ENCODE measurements at regions not wholly inside any gene's neighbourhood (a gene's known extent, or its start where the extent isn't known, plus 50 kb on each side); places are given as distances from the start of the nearest gene placed in this dataset.

- Histone ChIP-seq H3K27me3 (replicated peaks) (no peaks in the 10 kb centered on the region), H3K36me3 (no peaks in the 10 kb centered on the region), H3K4me1 (replicated peaks) (no peaks in the 10 kb centered on the region), H3K27ac (no peak overlapping the region), H3K4me3 (no peak overlapping the region), H3K9me3 (replicated peaks) (no peaks in the 10 kb centered on the region)
- DNase-seq (ENCODE audit: low read depth in 1 of 2, low spot score in 2 of 2), result no peak
Observed at GRCh38 chr12:19988459-19988873, 379.9 kb upstream of the PDE3A start.

GRCh38 chr12:19988948-19989347 lies 379.4 kb upstream of the PDE3A start:
- Histone ChIP-seq H3K4me1 (replicated peaks) (no peaks in the 10 kb centered on the region), H3K27me3 (replicated peaks) (no peaks in the 10 kb centered on the region), H3K27ac (no peak overlapping the region), H3K4me3 (no peak overlapping the region), H3K9me3 (replicated peaks) (no peaks in the 10 kb centered on the region), H3K36me3 (no peaks in the 10 kb centered on the region)
- DNase-seq (ENCODE audit: low read depth in 1 of 2, low spot score in 2 of 2), result no peak

- H3K4me3 ChIP-seq, result no peak overlapping the region
- no peaks in the 10 kb centered on the region for H3K27me3 ChIP-seq (replicated peaks)
- H3K27ac ChIP-seq, result no peak overlapping the region
- no peaks in the 10 kb centered on the region for H3K4me1 ChIP-seq (replicated peaks)
- H3K36me3 ChIP-seq, result no peaks in the 10 kb centered on the region
- no peak for DNase-seq (ENCODE audit: low read depth in 1 of 2, low spot score in 2 of 2)
- no peaks in the 10 kb centered on the region for H3K9me3 ChIP-seq (replicated peaks)
Observed at GRCh38 chr12:19991146-19991545, 377.2 kb upstream of the PDE3A start.

- H3K36me3 ChIP-seq, result no peaks in the 10 kb centered on the region
- no peaks in the 10 kb centered on the region for H3K9me3 ChIP-seq (replicated peaks)
- no peaks in the 10 kb centered on the region for H3K27me3 ChIP-seq (replicated peaks)
- H3K4me1 ChIP-seq (replicated peaks), result no peaks in the 10 kb centered on the region
- DNase-seq (ENCODE audit: low read depth in 1 of 2, low spot score in 2 of 2), result no peak
- no peak overlapping the region for H3K4me3 ChIP-seq
- no peak overlapping the region for H3K27ac ChIP-seq
Observed at GRCh38 chr12:19992311-19992710, 376.0 kb upstream of the PDE3A start.

GRCh38 chr12:19994968-19995367 lies 373.4 kb upstream of the PDE3A start:
- Histone ChIP-seq H3K4me3 (no peak overlapping the region), H3K9me3 (replicated peaks) (no peaks in the 10 kb centered on the region), H3K27me3 (replicated peaks) (no peaks in the 10 kb centered on the region), H3K36me3 (no peaks in the 10 kb centered on the region), H3K27ac (no peak overlapping the region), H3K4me1 (replicated peaks) (no peaks in the 10 kb centered on the region)
- DNase-seq (ENCODE audit: low read depth in 1 of 2, low spot score in 2 of 2), result no peak

- Histone ChIP-seq H3K4me1 (replicated peaks) (no peaks in the 10 kb centered on the region), H3K4me3 (no peak overlapping the region), H3K27me3 (replicated peaks) (no peaks in the 10 kb centered on the region), H3K27ac (no peak overlapping the region), H3K9me3 (replicated peaks) (no peaks in the 10 kb centered on the region), H3K36me3 (no peaks in the 10 kb centered on the region)
- no peak for DNase-seq (ENCODE audit: low read depth in 1 of 2, low spot score in 2 of 2)
Observed at GRCh38 chr12:19997656-19998400, 370.5 kb upstream of the PDE3A start.

- H3K27ac ChIP-seq, result no peak overlapping the region
- DNase-seq (ENCODE audit: low read depth in 1 of 2, low spot score in 2 of 2), result no peak
- no peaks in the 10 kb centered on the region for H3K9me3 ChIP-seq (replicated peaks)
- H3K4me1 ChIP-seq (replicated peaks), result no peaks in the 10 kb centered on the region
- no peaks in the 10 kb centered on the region for H3K27me3 ChIP-seq (replicated peaks)
- H3K36me3 ChIP-seq, result no peaks in the 10 kb centered on the region
- H3K4me3 ChIP-seq, result no peak overlapping the region
Observed at GRCh38 chr12:19998411-19998810, 369.9 kb upstream of the PDE3A start.

- no peak for DNase-seq (ENCODE audit: low read depth in 1 of 2, low spot score in 2 of 2)
- no peak overlapping the region for H3K27ac ChIP-seq
- H3K9me3 ChIP-seq (replicated peaks), result no peaks in the 10 kb centered on the region
- H3K27me3 ChIP-seq (replicated peaks), result no peaks in the 10 kb centered on the region
- no peaks in the 10 kb centered on the region for H3K36me3 ChIP-seq
- H3K4me1 ChIP-seq (replicated peaks), result no peaks in the 10 kb centered on the region
- no peak overlapping the region for H3K4me3 ChIP-seq
Observed at GRCh38 chr12:19998961-19999804, 369.2 kb upstream of the PDE3A start.

GRCh38 chr12:19999805-20000138 lies 368.6 kb upstream of the PDE3A start:
- H3K36me3 ChIP-seq, result no peaks in the 10 kb centered on the region
- H3K27me3 ChIP-seq (replicated peaks), result no peaks in the 10 kb centered on the region
- no peak overlapping the region for H3K4me3 ChIP-seq
- H3K9me3 ChIP-seq (replicated peaks), result no peaks in the 10 kb centered on the region
- no peak overlapping the region for H3K27ac ChIP-seq
- no peaks in the 10 kb centered on the region for H3K4me1 ChIP-seq (replicated peaks)
- no peak for DNase-seq (ENCODE audit: low read depth in 1 of 2, low spot score in 2 of 2)

- Histone ChIP-seq H3K27ac (no peak overlapping the region), H3K4me3 (no peak overlapping the region), H3K9me3 (replicated peaks) (no peaks in the 10 kb centered on the region), H3K27me3 (replicated peaks) (no peaks in the 10 kb centered on the region), H3K36me3 (no peaks in the 10 kb centered on the region), H3K4me1 (replicated peaks) (no peaks in the 10 kb centered on the region)
- DNase-seq (ENCODE audit: low read depth in 1 of 2, low spot score in 2 of 2), result no peak
Observed at GRCh38 chr12:20000229-20000849, 368.0 kb upstream of the PDE3A start.

- no peak overlapping the region for H3K27ac ChIP-seq
- H3K4me1 ChIP-seq (replicated peaks), result no peaks in the 10 kb centered on the region
- no peaks in the 10 kb centered on the region for H3K27me3 ChIP-seq (replicated peaks)
- no peaks in the 10 kb centered on the region for H3K36me3 ChIP-seq
- H3K4me3 ChIP-seq, result no peak overlapping the region
- DNase-seq (ENCODE audit: low read depth in 1 of 2, low spot score in 2 of 2), result no peak
- no peaks in the 10 kb centered on the region for H3K9me3 ChIP-seq (replicated peaks)
Observed at GRCh38 chr12:20003252-20003651, 365.1 kb upstream of the PDE3A start.

GRCh38 chr12:20004952-20005351 lies 363.4 kb upstream of the PDE3A start:
- Histone ChIP-seq H3K4me1 (replicated peaks) (no peaks in the 10 kb centered on the region), H3K9me3 (replicated peaks) (no peaks in the 10 kb centered on the region), H3K36me3 (no peaks in the 10 kb centered on the region), H3K27me3 (replicated peaks) (no peaks in the 10 kb centered on the region), H3K27ac (no peak overlapping the region), H3K4me3 (no peak overlapping the region)
- DNase-seq (ENCODE audit: low read depth in 1 of 2, low spot score in 2 of 2), result no peak

- Histone ChIP-seq H3K36me3 (no peaks in the 10 kb centered on the region), H3K9me3 (replicated peaks) (no peaks in the 10 kb centered on the region), H3K27me3 (replicated peaks) (no peaks in the 10 kb centered on the region), H3K27ac (no peak overlapping the region), H3K4me1 (replicated peaks) (no peaks in the 10 kb centered on the region), H3K4me3 (no peak overlapping the region)
- no peak for DNase-seq (ENCODE audit: low read depth in 1 of 2, low spot score in 2 of 2)
Observed at GRCh38 chr12:20006871-20007730, 361.2 kb upstream of the PDE3A start.
